GM18519 (cell line): ENCODE measurements at regions not wholly inside any gene's neighbourhood (a gene's known extent, or its start where the extent isn't known, plus 50 kb on each side); places are given as distances from the start of the nearest gene placed in this dataset.

Source experiments
- ATAC-seq: cut with Tn5 transposase; IDR thresholded peaks from one replicate; pipeline ENCODE4 v1.9.1; 2021; ENCODE audit warnings: mild to moderate bottlenecking, moderate library complexity; ENCODE audit not compliant: unreplicated experiment, low FRiP score

GRCh38 chr6:133583907-133584427 is 304.9 kb upstream of the TCF21 start:
- no peak for ATAC-seq

GRCh38 chr6:133584823-133585222 is 304.1 kb upstream of the TCF21 start:
- ATAC-seq, result no peak

GRCh38 chr6:133585978-133586377 is 302.9 kb upstream of the TCF21 start:
- ATAC-seq, result no peak

- no peak for ATAC-seq
Measured at GRCh38 chr6:133587546-133588160, 301.3 kb upstream of the TCF21 start.

GRCh38 chr6:133590196-133590595 is 298.7 kb upstream of the TCF21 start:
- no peak for ATAC-seq

- no peak for ATAC-seq
Measured at GRCh38 chr6:133590814-133591213, 298.1 kb upstream of the TCF21 start.

- no peak for ATAC-seq
Measured at GRCh38 chr6:133591275-133591674, 297.6 kb upstream of the TCF21 start.

- no peak for ATAC-seq
Measured at GRCh38 chr6:133594652-133595110, 294.2 kb upstream of the TCF21 start.

- ATAC-seq, result no peak
Measured at GRCh38 chr6:133595111-133595761, 293.7 kb upstream of the TCF21 start.

GRCh38 chr6:133606852-133607251 is 282.1 kb upstream of the TCF21 start:
- ATAC-seq, result no peak

- ATAC-seq, result no peak
Measured at GRCh38 chr6:133608620-133609019, 280.3 kb upstream of the TCF21 start.

- no peak for ATAC-seq
Measured at GRCh38 chr6:133609415-133610226, 279.3 kb upstream of the TCF21 start.

- no peak for ATAC-seq
Measured at GRCh38 chr6:133610227-133610840, 278.6 kb upstream of the TCF21 start.

GRCh38 chr6:133610971-133611370 is 277.9 kb upstream of the TCF21 start:
- ATAC-seq, result no peak

- ATAC-seq, result no peak
Measured at GRCh38 chr6:133612459-133612858, 276.5 kb upstream of the TCF21 start.

GRCh38 chr6:133613211-133613610 is 275.7 kb upstream of the TCF21 start:
- no peak for ATAC-seq

GRCh38 chr6:133621751-133622150 is 267.2 kb upstream of the TCF21 start:
- no peak for ATAC-seq

- ATAC-seq, result no peak
Measured at GRCh38 chr6:133623065-133623464, 265.8 kb upstream of the TCF21 start.

GRCh38 chr6:133623621-133624020 is 265.3 kb upstream of the TCF21 start:
- no peak for ATAC-seq

- no peak for ATAC-seq
Measured at GRCh38 chr6:133626096-133626666, 262.7 kb upstream of the TCF21 start.
